ENCODE measurements at regions not wholly inside any gene's neighbourhood (a gene's known extent, or its start where the extent isn't known, plus 50 kb on each side); places are given as distances from the start of the nearest gene placed in this dataset.

DNA sequence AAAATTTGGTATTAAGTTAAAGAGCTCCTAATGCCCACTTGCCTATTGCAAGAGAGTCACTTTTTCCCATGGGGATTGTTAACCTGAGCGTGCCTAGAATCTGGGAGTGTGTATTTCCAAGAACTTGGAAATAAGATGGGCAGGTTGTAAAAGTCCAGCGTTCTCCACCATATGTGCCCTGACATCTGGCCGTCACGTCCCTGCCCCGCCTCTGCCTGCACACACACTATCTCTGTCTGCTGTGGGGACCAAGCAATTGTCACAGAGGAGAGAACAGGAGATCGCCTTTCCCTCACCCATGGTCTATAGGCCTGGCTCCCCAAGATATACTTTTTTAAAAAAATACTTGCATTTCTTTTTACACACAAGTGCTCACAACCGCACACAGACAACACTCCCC, 396.5 kb upstream of the PFKP start:
- in situ Hi-C loops (cut with MboI; ENCODE audit: low sequenced_read_pairs) (no loop called here), dilution Hi-C loops (cut with HindIII; ENCODE audit: low sequenced_read_pairs, unreplicated experiment) (no loop called here), intact Hi-C loops (cut with micrococcal nuclease) (no loop called here)
- no peaks in the 10 kb centered on the region for H3K36me3 ChIP-seq (ENCODE audit: control insufficient read depth, insufficient read depth, low read length)
- ATAC-seq (ENCODE audit: low read depth) (no peak), DNase-seq (no peak)
- H3K4me2 ChIP-seq (ENCODE audit: low read depth, low read length): no peak overlapping the region
- no TSS peak for BruUV-seq (replicated peaks)
- H3K18ac ChIP-seq (ENCODE audit: low read depth, low read length): no peak overlapping the region
- H3K9me3 ChIP-seq (ENCODE audit: control insufficient read depth, insufficient read depth, low read length): peaks cover 25% of the 10 kb centered on the region
- no peak overlapping the region for H4K91ac ChIP-seq (ENCODE audit: insufficient read depth, low read depth, low read length)
- no peak overlapping the region for H3K56ac ChIP-seq (ENCODE audit: extremely low read depth, insufficient read depth, low read length)
- no peak overlapping the region for H4K5ac ChIP-seq (ENCODE audit: low read depth, low read length)
- no peaks in the 10 kb centered on the region for H3K9me1 ChIP-seq (ENCODE audit: insufficient read depth, low read length)
- H2BK5ac ChIP-seq (ENCODE audit: low read depth, low read length, poor library complexity, severe bottlenecking): no peak overlapping the region
- H3K23ac ChIP-seq (ENCODE audit: low read depth, low read length): no peak overlapping the region
- no peak overlapping the region for H3K4ac ChIP-seq (ENCODE audit: low read depth, low read length)
- H3K4me1 ChIP-seq (ENCODE audit: control insufficient read depth, insufficient read depth, low read length): no peaks in the 10 kb centered on the region
- no peak overlapping the region for H3K14ac ChIP-seq (replicated peaks; ENCODE audit: low read depth, low read length)
- no peak overlapping the region for H4K8ac ChIP-seq (ENCODE audit: low read depth in 2 of 2, low read length in 2 of 2)
- WGBS, 2 experiments (ENCODE audit: extremely low coverage in 2 of 2, insufficient read length in 1 of 2): no CpG with 5 or more reads among the region's 7 CpGs
- POLR2A ChIA-PET (ENCODE audit: unreplicated experiment): no interaction called here
- TF ChIP-seq MAFK (IDR thresholded peaks at IDR 0.05; ENCODE audit: low read depth, low read length): no peak
- no peak for TF ChIP-seq RAD21 (IDR thresholded peaks at IDR 0.05; ENCODE audit: low read length)
- TF ChIP-seq POLR2A (IDR thresholded peaks at IDR 0.05; ENCODE audit: low read depth, low read length): no peak
- TF ChIP-seq, protein P1, sequence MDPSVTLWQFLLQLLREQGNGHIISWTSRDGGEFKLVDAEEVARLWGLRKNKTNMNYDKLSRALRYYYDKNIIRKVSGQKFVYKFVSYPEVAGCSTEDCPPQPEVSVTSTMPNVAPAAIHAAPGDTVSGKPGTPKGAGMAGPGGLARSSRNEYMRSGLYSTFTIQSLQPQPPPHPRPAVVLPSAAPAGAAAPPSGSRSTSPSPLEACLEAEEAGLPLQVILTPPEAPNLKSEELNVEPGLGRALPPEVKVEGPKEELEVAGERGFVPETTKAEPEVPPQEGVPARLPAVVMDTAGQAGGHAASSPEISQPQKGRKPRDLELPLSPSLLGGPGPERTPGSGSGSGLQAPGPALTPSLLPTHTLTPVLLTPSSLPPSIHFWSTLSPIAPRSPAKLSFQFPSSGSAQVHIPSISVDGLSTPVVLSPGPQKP (IDR thresholded peaks at IDR 0.05; ENCODE audit: borderline replicate concordance, low read depth, low read length): no peak
- TF ChIP-seq, protein P2, sequence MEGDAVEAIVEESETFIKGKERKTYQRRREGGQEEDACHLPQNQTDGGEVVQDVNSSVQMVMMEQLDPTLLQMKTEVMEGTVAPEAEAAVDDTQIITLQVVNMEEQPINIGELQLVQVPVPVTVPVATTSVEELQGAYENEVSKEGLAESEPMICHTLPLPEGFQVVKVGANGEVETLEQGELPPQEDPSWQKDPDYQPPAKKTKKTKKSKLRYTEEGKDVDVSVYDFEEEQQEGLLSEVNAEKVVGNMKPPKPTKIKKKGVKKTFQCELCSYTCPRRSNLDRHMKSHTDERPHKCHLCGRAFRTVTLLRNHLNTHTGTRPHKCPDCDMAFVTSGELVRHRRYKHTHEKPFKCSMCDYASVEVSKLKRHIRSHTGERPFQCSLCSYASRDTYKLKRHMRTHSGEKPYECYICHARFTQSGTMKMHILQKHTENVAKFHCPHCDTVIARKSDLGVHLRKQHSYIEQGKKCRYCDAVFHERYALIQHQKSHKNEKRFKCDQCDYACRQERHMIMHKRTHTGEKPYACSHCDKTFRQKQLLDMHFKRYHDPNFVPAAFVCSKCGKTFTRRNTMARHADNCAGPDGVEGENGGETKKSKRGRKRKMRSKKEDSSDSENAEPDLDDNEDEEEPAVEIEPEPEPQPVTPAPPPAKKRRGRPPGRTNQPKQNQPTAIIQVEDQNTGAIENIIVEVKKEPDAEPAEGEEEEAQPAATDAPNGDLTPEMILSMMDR (conservative IDR thresholded peaks at IDR 0.05; ENCODE audit: low read depth, low read length): no peak
- TF ChIP-seq CEBPB (IDR thresholded peaks at IDR 0.05; ENCODE audit: low read depth, low read length): no peak
- TF ChIP-seq CHD1 (IDR thresholded peaks at IDR 0.05; ENCODE audit: low read depth, low read length): no peak
- TF ChIP-seq, protein P3, sequence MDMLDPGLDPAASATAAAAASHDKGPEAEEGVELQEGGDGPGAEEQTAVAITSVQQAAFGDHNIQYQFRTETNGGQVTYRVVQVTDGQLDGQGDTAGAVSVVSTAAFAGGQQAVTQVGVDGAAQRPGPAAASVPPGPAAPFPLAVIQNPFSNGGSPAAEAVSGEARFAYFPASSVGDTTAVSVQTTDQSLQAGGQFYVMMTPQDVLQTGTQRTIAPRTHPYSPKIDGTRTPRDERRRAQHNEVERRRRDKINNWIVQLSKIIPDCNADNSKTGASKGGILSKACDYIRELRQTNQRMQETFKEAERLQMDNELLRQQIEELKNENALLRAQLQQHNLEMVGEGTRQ (IDR thresholded peaks at IDR 0.05; ENCODE audit: low read depth, low read length): no peak
- no peak for TF ChIP-seq NFE2L2 (IDR thresholded peaks at IDR 0.05; ENCODE audit: low read depth, low read length)
- TF ChIP-seq SMC3 (IDR thresholded peaks at IDR 0.05; ENCODE audit: low read depth, low read length): no peak
- TF ChIP-seq RCOR1 (IDR thresholded peaks at IDR 0.05; ENCODE audit: insufficient replicate concordance, low read length): no peak
- no peak for TF ChIP-seq BHLHE40 (IDR thresholded peaks at IDR 0.05; ENCODE audit: low read depth, low read length)
- no peak for TF ChIP-seq RFX5 (IDR thresholded peaks at IDR 0.05; ENCODE audit: low read depth, low read length)
- no peak for TF ChIP-seq MAZ (IDR thresholded peaks at IDR 0.05; ENCODE audit: borderline replicate concordance, low read depth, low read length)
- TF ChIP-seq FOS (IDR thresholded peaks at IDR 0.05; ENCODE audit: low read depth, low read length): no peak
- TF ChIP-seq MXI1 (IDR thresholded peaks at IDR 0.05; ENCODE audit: borderline replicate concordance, low read depth, low read length): no peak
- no peak overlapping the region for H2AFZ ChIP-seq (replicated peaks; ENCODE audit: low read length, poor library complexity)
- no peaks in the 10 kb centered on the region for H4K20me1 ChIP-seq (ENCODE audit: insufficient read depth, low read length)
- H2BK15ac ChIP-seq (ENCODE audit: low read depth, low read length): no peak overlapping the region
- H3K9ac ChIP-seq (ENCODE audit: low read depth, low read length): no peak overlapping the region
- no peak overlapping the region for H2AK9ac ChIP-seq (replicated peaks; ENCODE audit: low read depth, low read length, poor library complexity)
- H3K27ac ChIP-seq (ENCODE audit: insufficient read depth, low read length): no peak overlapping the region
- H3K27me3 ChIP-seq (ENCODE audit: control insufficient read depth, insufficient read depth, low read length): no peaks in the 10 kb centered on the region
- CTCF ChIA-PET: no interaction called here
- H2BK120ac ChIP-seq (ENCODE audit: low read depth, low read length): no peak overlapping the region
- no peak overlapping the region for H3K4me3 ChIP-seq (ENCODE audit: insufficient read depth, low read depth, low read length)
- no peak overlapping the region for H2AK5ac ChIP-seq (ENCODE audit: low read depth, low read length)
- H3K79me1 ChIP-seq (ENCODE audit: low read depth in 1 of 2, low read length in 2 of 2): no peaks in the 10 kb centered on the region
- H2BK20ac ChIP-seq (ENCODE audit: low read depth, low read length): no peak overlapping the region
